ENCODE measurements at regions not wholly inside any gene's neighbourhood (a gene's known extent, or its start where the extent isn't known, plus 50 kb on each side); places are given as distances from the start of the nearest gene placed in this dataset.
A peak's percentile ranks its signal among the peaks of the same experiment; 100 is the strongest.

DNA sequence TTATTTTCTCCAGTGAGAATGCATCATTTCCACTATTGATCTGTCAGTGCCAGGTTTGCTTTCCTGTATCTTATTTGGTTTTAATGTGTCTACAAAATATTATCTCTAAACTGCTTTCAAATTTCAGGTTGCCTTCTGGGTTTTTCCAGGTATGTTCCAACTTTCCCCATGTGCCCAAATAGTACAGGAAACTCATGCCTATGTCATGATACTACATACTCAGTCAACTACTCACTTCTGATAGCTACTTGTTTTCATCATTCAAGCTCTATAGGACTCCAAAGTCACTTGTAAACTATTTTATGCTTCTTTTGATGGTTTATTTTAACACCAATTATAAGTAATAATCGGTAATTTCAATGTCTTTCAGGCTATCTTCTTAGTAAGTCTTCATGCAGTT lies 134.8 kb upstream of the TTC14 start:
- no peak for DNase-seq (ENCODE audit: low spot score)
- no peak overlapping the region for H3K27ac ChIP-seq
- TF ChIP-seq, protein P1, sequence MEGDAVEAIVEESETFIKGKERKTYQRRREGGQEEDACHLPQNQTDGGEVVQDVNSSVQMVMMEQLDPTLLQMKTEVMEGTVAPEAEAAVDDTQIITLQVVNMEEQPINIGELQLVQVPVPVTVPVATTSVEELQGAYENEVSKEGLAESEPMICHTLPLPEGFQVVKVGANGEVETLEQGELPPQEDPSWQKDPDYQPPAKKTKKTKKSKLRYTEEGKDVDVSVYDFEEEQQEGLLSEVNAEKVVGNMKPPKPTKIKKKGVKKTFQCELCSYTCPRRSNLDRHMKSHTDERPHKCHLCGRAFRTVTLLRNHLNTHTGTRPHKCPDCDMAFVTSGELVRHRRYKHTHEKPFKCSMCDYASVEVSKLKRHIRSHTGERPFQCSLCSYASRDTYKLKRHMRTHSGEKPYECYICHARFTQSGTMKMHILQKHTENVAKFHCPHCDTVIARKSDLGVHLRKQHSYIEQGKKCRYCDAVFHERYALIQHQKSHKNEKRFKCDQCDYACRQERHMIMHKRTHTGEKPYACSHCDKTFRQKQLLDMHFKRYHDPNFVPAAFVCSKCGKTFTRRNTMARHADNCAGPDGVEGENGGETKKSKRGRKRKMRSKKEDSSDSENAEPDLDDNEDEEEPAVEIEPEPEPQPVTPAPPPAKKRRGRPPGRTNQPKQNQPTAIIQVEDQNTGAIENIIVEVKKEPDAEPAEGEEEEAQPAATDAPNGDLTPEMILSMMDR (conservative IDR thresholded peaks at IDR 0.05; ENCODE audit: low read depth), result no peak
- CTCF ChIA-PET, result interaction anchor here (0.6 kb wide), 1 partner anchor 359 kb away, joined by 3 read pairs; no protein-coding TSS in a partner anchor
- POLR2A ChIA-PET (ENCODE audit: low non-redundant PET), result no interaction called here

DNA sequence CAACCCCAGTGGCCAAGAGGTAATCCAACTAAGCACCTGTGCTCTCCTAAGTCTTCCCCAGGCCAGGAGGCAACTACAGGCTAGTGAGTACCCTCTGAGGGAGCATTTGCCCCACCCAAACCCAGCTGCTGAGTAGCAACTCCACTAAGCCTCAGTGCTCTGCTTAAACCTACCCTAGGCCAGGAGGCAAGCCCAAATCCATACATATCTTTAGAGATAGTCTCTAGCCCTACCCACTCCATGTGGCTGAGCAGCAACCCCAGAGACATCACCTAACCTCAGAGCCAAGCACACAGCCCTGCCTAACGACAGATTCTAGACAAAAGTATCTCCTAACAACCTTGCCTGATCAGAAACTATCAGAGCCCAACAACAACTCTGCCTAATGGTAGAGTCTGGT lies 132.8 kb upstream of the TTC14 start:
- ChIA-PET CTCF (no interaction called here), POLR2A (ENCODE audit: low non-redundant PET) (no interaction called here)
- no peak overlapping the region for H3K27ac ChIP-seq
- TF ChIP-seq, protein P1 (conservative IDR thresholded peaks at IDR 0.05; ENCODE audit: low read depth), result no peak
- DNase-seq (ENCODE audit: low spot score), result no peak

DNA sequence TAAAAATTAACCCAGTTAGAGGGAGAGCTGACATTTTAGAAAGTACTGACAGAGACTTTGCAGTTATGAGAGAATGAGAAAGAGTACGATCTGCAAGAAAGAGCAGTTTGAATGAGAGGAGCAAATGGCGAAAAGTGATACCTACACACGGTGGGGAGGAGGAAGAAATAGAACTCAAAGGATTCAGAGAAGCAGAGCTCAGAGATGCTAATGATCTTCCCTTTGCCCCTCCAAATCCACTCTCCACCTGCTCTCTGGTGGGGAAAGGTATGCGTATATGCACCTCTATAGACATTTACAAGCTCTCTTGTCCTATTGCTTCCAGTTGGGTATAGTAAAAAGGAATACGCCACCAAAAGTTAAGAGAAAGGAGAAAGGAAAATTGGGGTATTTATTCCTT lies 123.3 kb upstream of the TTC14 start:
- ChIA-PET POLR2A (ENCODE audit: low non-redundant PET) (no interaction called here), CTCF (interaction anchor here (0.6 kb wide), 1 partner anchor 815 kb away, joined by 3 read pairs; no protein-coding TSS in a partner anchor)
- DNase-seq (ENCODE audit: low spot score), result no peak
- no peak overlapping the region for H3K27ac ChIP-seq
- TF ChIP-seq, protein P1 (conservative IDR thresholded peaks at IDR 0.05; ENCODE audit: low read depth), result no peak

DNA sequence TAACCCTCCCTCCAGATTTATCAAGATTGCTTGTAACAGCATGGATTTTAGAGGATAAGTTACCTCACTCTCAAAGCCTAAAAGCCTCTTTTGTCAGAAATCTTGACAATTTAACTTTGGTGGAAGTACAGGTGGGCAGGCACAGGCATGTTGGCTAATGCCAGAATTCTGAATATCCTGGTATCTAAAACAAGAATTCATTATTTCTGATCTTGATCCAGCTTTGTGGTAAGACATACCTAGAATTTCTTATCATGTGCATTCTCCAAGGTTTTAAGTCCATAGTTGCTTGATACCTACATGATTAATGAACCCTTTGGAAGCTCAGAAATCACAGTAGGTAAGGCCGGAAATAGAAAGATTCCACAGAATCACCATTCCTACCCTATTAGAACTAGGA lies 109.9 kb upstream of the TTC14 start:
- TF ChIP-seq, protein P1 (conservative IDR thresholded peaks at IDR 0.05; ENCODE audit: low read depth), result no peak
- H3K27ac ChIP-seq, result no peak overlapping the region
- peak; percentile 26 for DNase-seq (ENCODE audit: low spot score)
- CTCF ChIA-PET, result no interaction called here
- POLR2A ChIA-PET (ENCODE audit: low non-redundant PET), result no interaction called here

DNA sequence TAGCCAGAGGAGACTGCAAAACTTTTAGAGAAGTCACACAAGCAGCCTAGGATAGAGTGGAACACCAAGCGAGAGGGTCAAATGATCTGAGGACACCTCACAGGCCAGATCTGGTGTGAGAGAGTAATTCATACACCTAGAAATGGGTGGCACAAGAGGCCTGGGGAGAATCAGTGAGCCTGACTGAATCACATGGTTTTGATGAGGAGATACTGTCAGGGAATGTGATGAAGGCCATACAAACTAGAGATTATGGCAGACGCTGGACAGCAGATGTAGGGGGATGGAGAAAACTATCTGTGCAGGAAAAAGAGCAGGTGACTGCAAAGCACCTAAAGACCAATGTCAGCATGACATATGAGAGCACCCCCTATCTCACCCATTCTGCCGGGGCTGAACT lies 105.0 kb upstream of the TTC14 start:
- POLR2A ChIA-PET (ENCODE audit: low non-redundant PET), result no interaction called here
- TF ChIP-seq, protein P1 (conservative IDR thresholded peaks at IDR 0.05; ENCODE audit: low read depth), result no peak
- H3K27ac ChIP-seq, result no peak overlapping the region
- no peak for DNase-seq (ENCODE audit: low spot score)
- CTCF ChIA-PET, result no interaction called here

DNA sequence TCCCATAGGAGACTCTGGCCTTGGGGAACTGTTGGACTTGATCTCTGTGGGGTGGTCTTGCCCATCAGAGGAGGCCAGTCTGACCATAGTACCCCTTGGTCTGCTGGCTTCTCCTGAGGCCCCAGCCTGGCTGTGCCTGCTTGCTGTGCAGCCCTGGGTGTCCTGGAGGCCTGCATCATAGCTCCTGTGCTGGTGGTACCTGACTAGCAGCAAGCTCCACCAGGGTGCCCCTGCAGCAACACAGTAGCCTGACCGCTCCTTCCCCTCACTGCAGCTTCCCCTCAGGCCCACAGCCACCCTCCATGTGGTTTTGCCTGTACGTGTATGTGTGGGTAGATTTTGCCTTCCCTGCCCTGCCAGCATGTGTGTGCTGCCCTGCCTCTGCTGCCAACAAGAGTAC lies 85.6 kb upstream of the TTC14 start:
- H3K27ac ChIP-seq, result no peak overlapping the region
- TF ChIP-seq, protein P1 (conservative IDR thresholded peaks at IDR 0.05; ENCODE audit: low read depth), result no peak
- ChIA-PET POLR2A (ENCODE audit: low non-redundant PET) (no interaction called here), CTCF (no interaction called here)
- no peak for DNase-seq (ENCODE audit: low spot score)

DNA sequence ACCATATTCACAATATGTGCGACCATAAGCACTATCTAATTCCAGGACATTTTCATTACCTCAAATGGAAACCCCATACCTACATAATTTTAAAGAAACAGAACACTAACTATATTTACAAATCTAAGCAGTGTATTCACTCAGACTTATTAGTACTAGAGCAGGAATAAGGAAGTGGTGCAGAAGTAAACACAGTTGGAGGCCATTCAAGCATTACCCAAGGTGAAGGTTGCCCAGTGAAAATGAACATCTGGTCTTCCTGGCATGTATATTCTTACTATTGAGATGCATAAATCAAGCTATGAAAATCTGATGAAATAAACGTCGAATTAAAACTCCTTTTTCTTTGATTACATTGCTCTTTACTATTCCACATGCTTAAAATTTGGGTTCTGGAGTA lies 78.9 kb upstream of the TTC14 start:
- no peak overlapping the region for H3K27ac ChIP-seq
- CTCF ChIA-PET, result interaction anchor here (0.6 kb wide), 1 partner anchor 45 kb away, joined by 3 read pairs; no protein-coding TSS in a partner anchor
- TF ChIP-seq, protein P1 (conservative IDR thresholded peaks at IDR 0.05; ENCODE audit: low read depth), result no peak
- DNase-seq (ENCODE audit: low spot score), result no peak
- POLR2A ChIA-PET (ENCODE audit: low non-redundant PET), result no interaction called here
